IPS-15b (cell line): ENCODE measurements at regions not wholly inside any gene's neighbourhood (a gene's known extent, or its start where the extent isn't known, plus 50 kb on each side); places are given as distances from the start of the nearest gene placed in this dataset.
"Not testable (repeated sequence)": the region's sequence is repeated elsewhere in the genome, so short reads cannot be mapped to it uniquely, and the experiment has no call there.

Source experiments
- H3K27me3 ChIP-seq: one replicate; pipeline ENCODE4 v1.6.1; 2013; ENCODE audit warnings: low read length; ENCODE audit not compliant: control insufficient read depth, insufficient read depth
- H3K36me3 ChIP-seq: one replicate; pipeline ENCODE4 v1.6.1; 2013; ENCODE audit warnings: low read length; ENCODE audit not compliant: control insufficient read depth, insufficient read depth
- H3K4me1 ChIP-seq: one replicate; pipeline ENCODE4 v1.6.1; 2013; ENCODE audit warnings: mild to moderate bottlenecking, low read length; ENCODE audit not compliant: control insufficient read depth, insufficient read depth
- H3K4me3 ChIP-seq: one replicate; pipeline ENCODE4 v1.5.1; 2013; ENCODE audit warnings: low read depth, low read length
- H3K9ac ChIP-seq: one replicate; pipeline ENCODE4 v1.6.1; 2013; ENCODE audit warnings: low read depth, mild to moderate bottlenecking, low read length
- H3K9me3 ChIP-seq: one replicate; pipeline ENCODE4 v1.6.1; 2013; ENCODE audit warnings: mild to moderate bottlenecking, low read length; ENCODE audit not compliant: control insufficient read depth, insufficient read depth

DNA sequence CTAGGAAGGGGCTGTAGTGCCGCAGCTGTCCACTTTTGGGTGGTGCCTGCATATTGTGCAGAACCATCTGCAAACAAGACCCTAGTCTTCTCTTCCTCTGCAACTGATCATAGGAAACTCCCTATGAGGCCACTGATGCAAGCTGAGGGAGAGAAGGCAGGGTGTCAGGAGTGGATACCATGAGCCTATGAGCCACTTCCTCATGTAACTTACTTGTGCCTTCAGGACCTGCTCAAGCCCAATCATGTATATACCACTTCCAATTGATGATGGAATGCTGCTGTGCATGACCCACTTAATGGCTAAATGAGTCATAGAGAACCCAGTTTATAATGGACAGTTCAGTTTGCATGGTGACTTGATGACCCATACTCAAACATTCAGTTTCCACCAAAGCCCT, 107.9 kb downstream of the ALG10B start:
- Histone ChIP-seq H3K27me3 (no peaks in the 10 kb centered on the region), H3K9me3 (no peaks in the 10 kb centered on the region), H3K9ac (no peak overlapping the region), H3K4me1 (no peaks in the 10 kb centered on the region), H3K4me3 (no peak overlapping the region), H3K36me3 (no peaks in the 10 kb centered on the region)

DNA sequence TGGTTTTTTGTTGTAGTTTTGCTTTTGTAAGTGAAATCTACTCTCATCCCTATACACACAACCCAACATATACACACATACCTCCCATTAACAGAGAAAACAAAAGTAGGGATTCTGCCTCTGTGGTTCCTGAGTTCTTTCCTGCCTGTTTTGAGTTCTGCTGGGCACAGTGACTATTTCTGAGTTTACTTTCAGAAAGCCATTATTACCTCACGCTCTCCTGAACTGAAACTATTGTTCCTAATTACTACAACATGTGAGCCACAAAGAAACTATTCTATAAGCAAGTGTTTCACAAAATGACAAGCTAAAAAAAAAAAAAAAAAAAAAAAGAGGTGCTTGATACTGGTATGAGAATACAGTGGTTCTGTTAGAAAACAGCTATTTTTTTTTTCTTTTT, 110.9 kb downstream of the ALG10B start:
- Histone ChIP-seq H3K27me3 (no peaks in the 10 kb centered on the region), H3K9ac (no peak overlapping the region), H3K9me3 (no peaks in the 10 kb centered on the region), H3K36me3 (no peaks in the 10 kb centered on the region), H3K4me1 (no peaks in the 10 kb centered on the region), H3K4me3 (no peak overlapping the region)

DNA sequence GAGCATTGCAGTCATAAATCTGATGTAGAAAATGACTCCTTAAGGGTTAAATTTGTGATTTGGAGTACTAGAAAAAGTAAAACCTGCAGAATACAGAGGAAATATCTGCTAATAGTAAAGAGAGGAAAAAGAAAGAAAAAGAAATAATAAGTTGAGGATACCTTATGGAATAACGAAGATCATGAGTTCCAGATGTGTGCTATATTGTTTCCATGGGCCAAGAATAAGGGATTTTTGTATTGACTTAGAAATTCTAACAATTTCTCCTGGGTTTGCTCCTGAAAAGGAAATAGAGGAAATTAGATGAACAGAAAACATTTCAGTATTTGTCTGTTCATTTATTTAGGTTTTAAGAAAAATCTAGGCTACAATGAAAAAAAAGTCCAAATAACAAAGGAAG, 115.3 kb downstream of the ALG10B start:
- H3K36me3 ChIP-seq: no peaks in the 10 kb centered on the region
- H3K9me3 ChIP-seq: no peaks in the 10 kb centered on the region

DNA sequence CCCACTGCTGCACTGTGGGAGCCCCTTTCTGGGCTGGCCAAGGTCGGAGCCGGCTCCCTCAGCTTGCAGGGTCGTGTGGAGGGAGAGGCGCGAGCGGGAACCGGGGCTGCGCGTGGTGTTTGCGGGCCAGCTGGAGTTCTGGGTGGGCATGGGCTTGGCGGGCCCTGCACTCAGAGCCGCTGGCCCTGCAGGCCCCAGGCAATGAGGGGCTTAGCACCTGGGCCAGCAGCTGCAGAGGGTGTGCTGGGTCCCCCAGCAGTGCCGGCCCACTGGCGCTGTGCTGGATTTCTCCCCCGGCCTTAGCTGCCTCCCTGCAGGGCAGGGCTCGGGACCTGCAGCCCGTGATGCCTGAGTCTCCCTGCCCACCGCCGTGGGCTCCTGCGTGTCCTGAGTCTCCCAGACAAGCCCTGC, 125.3 kb downstream of the ALG10B start:
- not testable (repeated sequence) for H3K27me3 ChIP-seq, H3K4me3 ChIP-seq, H3K9ac ChIP-seq, H3K4me1 ChIP-seq, H3K9me3 ChIP-seq, H3K36me3 ChIP-seq

More for the DNA sequence above, 115.3 kb downstream of the ALG10B start:
- Histone ChIP-seq H3K4me3 (no peak overlapping the region), H3K27me3 (no peaks in the 10 kb centered on the region), H3K4me1 (no peaks in the 10 kb centered on the region), H3K9ac (no peak overlapping the region)

DNA sequence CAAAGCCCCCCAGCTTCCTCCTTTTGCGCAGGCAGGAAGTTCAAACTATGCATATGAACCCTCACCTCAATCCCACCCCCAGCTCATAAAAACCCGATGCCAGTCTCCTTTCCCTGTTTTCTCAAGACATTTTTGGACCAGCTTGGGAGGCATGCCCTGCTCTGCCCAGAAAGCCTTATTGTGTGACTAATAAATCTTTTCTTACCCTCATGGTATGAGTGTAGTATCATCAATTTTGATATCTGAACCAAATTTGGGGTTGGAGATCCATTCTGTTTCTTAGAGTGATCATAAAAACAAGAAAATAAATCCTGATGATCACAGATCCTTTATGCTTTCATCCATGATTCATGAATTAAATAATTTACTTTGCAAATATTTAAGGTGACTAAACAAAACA, 128.5 kb downstream of the ALG10B start:
- Histone ChIP-seq H3K9me3 (no peaks in the 10 kb centered on the region), H3K27me3 (no peaks in the 10 kb centered on the region), H3K4me3 (no peak overlapping the region), H3K4me1 (no peaks in the 10 kb centered on the region), H3K9ac (no peak overlapping the region), H3K36me3 (no peaks in the 10 kb centered on the region)

DNA sequence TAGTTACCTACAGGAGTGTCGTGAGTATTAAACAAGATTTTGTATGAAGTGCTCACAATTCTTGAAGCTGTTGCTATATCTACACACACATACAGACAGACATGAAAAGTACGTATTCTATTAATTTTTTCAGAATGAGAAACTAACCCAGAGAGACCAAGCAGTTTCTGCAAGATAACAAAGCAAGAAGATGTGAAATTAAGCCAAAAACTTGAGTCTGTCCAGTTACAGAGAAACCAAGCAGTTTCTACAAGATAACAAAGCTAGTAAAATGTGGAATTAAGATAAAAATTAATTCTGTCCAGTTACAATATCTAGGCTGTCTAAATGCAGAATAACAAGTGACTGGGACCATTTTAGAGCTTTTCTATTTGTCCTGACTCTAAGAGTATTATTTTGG, 132.4 kb downstream of the ALG10B start:
- H3K9me3 ChIP-seq: no peaks in the 10 kb centered on the region
- no peaks in the 10 kb centered on the region for H3K36me3 ChIP-seq

DNA sequence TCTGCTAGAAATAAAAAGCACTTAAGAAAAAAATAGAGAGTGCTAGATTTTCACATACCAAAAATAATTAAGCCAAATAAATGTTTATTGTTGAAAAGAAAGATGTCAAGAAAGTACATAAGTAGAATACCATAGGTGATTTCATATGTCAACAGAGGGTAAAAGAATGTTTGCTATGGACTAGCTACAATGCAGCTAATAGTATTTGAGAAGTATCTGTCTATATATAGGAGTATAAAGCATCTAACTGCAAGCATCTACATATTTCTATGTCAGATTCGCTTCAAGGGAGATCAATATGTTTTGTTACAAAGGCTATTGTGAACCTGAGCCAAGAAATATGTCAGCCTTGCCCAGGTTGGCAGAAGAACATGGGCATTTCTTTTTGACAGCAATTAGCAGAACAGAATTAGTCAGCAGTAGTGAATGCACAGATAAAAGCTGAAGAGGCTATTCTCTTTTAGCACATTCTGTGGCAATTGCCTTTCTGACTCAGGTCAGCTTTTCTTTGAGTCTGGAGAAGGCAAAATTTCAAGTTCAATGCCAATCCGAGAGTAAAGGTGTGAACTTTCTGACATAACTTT, 140.1 kb downstream of the ALG10B start:
- Histone ChIP-seq H3K4me1 (no peaks in the 10 kb centered on the region), H3K9ac (no peak overlapping the region), H3K27me3 (no peaks in the 10 kb centered on the region), H3K9me3 (no peaks in the 10 kb centered on the region), H3K36me3 (no peaks in the 10 kb centered on the region), H3K4me3 (no peak overlapping the region)

More for the DNA sequence above, 132.4 kb downstream of the ALG10B start:
- no peaks in the 10 kb centered on the region for H3K27me3 ChIP-seq
- no peaks in the 10 kb centered on the region for H3K4me1 ChIP-seq
- H3K9ac ChIP-seq: no peak overlapping the region
- H3K4me3 ChIP-seq: no peak overlapping the region

DNA sequence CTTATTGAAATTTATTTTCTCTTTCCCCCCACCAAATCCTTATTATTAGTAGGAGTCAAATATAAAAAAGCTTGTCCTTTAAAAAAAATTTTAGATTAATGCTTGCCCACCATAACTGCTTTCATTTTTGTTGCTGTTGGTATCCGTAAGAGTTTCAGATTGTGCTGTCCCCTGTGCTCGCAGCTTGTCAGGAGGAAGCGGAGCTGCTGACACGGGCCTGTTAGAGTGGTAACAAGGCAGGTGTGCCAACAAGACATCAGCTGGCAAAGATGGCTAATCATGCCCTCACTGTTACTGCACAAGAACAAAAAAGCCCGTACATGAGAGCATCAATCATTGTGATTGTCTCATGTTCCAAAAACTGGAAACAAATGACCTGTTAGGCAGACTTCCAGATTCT, 148.4 kb downstream of the ALG10B start:
- no peak overlapping the region for H3K4me3 ChIP-seq
- H3K36me3 ChIP-seq: no peaks in the 10 kb centered on the region
- H3K4me1 ChIP-seq: no peaks in the 10 kb centered on the region
- H3K27me3 ChIP-seq: no peaks in the 10 kb centered on the region
- no peaks in the 10 kb centered on the region for H3K9me3 ChIP-seq
- H3K9ac ChIP-seq: no peak overlapping the region

DNA sequence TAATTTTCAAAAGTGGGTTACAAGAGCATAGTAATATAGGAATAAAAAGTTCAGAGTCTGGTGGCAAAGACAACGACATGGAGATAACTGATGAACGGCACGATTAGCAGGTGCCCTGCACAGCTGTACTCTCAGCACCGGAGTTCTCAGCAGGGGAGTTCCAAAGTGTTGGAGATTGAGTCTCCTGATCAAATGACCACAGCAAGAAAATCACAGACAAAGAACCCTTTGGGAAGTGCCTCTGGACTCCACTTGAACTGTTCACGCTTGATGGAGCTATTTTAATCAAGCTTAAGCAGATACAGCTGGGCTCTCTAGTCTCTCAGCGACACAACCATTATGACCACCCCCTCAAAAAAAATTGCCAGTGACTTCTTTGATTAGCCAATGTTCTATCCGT, 153.1 kb downstream of the ALG10B start:
- no peak overlapping the region for H3K4me3 ChIP-seq
- no peaks in the 10 kb centered on the region for H3K9me3 ChIP-seq
- no peaks in the 10 kb centered on the region for H3K27me3 ChIP-seq
- no peaks in the 10 kb centered on the region for H3K36me3 ChIP-seq
- no peak overlapping the region for H3K9ac ChIP-seq
- no peaks in the 10 kb centered on the region for H3K4me1 ChIP-seq

DNA sequence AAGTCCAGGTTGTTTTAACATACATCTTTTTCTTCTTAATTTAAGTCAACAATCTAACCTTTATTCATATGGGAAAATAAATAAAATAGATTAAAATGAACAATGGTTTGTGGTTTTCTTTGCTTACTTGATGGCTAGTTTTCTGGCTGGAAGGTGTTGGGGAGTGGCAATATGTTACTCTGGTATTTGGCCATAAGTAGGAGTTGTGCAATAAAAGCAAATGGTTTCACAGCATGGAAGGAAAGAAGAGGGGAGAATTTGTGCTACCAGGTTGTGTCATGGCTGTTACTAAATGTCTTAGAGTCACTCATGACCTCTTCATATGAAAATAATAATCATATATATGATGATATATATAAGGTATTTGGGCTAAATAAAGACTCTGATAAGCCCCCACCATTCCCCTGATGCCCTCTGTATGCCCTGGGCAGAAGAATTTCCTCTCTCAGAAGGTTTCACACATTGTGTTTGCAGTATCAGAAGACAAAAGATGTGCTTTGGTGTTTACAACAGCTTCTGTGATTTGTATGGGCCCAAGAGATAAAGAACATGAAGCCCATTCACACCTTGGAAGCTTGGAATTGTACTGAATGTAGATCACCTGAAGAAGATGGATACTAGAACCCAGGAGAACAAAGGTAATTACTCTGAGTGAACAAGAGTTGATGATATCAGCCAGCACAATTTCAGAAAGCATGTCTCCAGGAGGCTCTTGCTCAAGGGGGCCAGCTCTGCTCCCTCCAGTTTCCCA, 160.9 kb downstream of the ALG10B start:
- H3K9me3 ChIP-seq: no peaks in the 10 kb centered on the region
- no peak overlapping the region for H3K9ac ChIP-seq
- H3K4me1 ChIP-seq: no peaks in the 10 kb centered on the region
- no peaks in the 10 kb centered on the region for H3K36me3 ChIP-seq
- H3K27me3 ChIP-seq: no peaks in the 10 kb centered on the region
- no peak overlapping the region for H3K4me3 ChIP-seq

DNA sequence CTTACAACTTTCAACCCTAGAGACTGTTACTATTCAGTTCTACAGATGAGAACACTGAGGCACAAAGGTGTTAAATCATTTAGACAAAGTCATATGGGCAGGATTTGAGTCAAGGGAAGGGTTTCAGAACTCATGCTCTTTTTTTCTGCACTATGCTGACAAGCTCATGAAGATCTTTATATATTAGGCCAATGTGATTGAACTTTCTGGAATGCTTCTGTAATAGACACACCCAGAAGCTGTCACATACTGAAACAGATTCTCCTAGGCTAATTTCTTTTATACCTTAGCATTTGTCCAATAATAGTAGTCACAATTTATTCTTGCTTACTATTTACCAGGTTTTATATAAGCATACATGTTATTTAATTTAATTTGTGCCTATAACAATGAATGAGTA, 164.0 kb downstream of the ALG10B start:
- Histone ChIP-seq H3K27me3 (no peaks in the 10 kb centered on the region), H3K36me3 (no peaks in the 10 kb centered on the region), H3K4me3 (no peak overlapping the region), H3K9ac (no peak overlapping the region), H3K9me3 (no peaks in the 10 kb centered on the region), H3K4me1 (peaks cover 6% of the 10 kb centered on the region)

DNA sequence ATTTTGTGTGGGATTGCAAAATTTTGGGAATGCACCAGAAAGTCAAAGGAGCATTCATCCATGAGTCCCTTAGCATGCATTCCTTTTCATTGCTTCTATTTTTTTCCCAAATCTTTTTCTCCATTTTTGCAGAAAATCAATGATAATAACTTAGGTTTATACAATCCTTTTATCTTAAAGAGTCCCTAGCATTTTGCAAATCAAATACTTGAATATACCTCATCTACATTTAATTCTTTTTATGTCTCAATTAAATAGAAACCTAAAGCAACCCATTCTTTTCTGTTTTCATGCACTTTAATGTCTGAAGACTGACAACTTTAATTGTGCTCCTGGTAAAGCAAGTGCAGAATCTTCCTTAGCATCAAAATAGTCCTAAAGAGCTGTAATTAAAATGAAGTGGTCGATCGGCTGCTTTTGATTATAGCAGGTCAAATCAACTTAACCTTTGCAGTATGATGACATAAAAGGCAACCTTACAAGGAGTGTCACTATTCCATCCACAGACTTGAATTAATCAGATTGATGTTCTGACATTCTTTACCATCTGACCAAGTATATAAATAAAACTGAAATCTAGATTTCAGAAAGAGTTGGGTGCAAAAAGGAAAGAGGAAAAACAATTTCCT, 168.4 kb downstream of the ALG10B start:
- peaks cover 24% of the 10 kb centered on the region for H3K4me1 ChIP-seq
- H3K4me3 ChIP-seq: no peak overlapping the region
- H3K9me3 ChIP-seq: no peaks in the 10 kb centered on the region
- H3K36me3 ChIP-seq: no peaks in the 10 kb centered on the region
- no peak overlapping the region for H3K9ac ChIP-seq
- H3K27me3 ChIP-seq: no peaks in the 10 kb centered on the region
